B cell (primary cell): ENCODE measurements at regions not wholly inside any gene's neighbourhood (a gene's known extent, or its start where the extent isn't known, plus 50 kb on each side); places are given as distances from the start of the nearest gene placed in this dataset.

Source experiments
- ATAC-seq: fragments of 200-7000 bp; cut with Tn5 transposase; one replicate; pipeline ENCODE4 v1.10.0; 2021; ENCODE audit warnings: low read depth, mild to moderate bottlenecking, moderate number of reproducible peaks, moderate library complexity
- CTCF ChIA-PET: fragments of 350-600 bp; sonication (Branson Sonifier 250); formaldehyde crosslinking; loops from one replicate; lab custom pipeline; 2021; ENCODE audit warnings: antibody characterized with exemption, inconsistent platforms; lab: Charles Lee
- POLR2A ChIA-PET: fragments of 350-600 bp; sonication (Branson Sonifier 250); formaldehyde crosslinking; loops from one replicate; lab custom pipeline; 2021; ENCODE audit warnings: antibody characterized with exemption; lab: Charles Lee
- DNase-seq: peaks from one replicate; pipeline ENCODE4 v3.0.0; 2013
- H2AFZ ChIP-seq: 2 replicates; pipeline ENCODE4 v1.6.1; 2012; ENCODE audit warnings: mild to moderate bottlenecking, low read depth, low read length; ENCODE audit not compliant: insufficient read depth, poor library complexity, severe bottlenecking
- H3K27ac ChIP-seq, 2 donors: 1 replicate in 1 of 2; 2 replicates in 1 of 2; pipeline ENCODE4 v1.5.1; 2012 to 2013; ENCODE audit warnings: low read length in 2 of 2, mild to moderate bottlenecking in 2 of 2, moderate library complexity in 1 of 2
- H3K27me3 ChIP-seq, 4 experiments: fragments of 200-600 bp in 1 of 4; sonication (generic) in 1 of 4; replicated peaks in 1 of 4; 1 replicate in 2 of 4; 2 replicates in 2 of 4; pipeline versions ENCODE4 v1.6.1 to v1.7.0; 2013 to 2016; ENCODE audit warnings: low read length in 3 of 4, mild to moderate bottlenecking in 2 of 4, mixed read lengths in 1 of 4, moderate library complexity in 1 of 4; ENCODE audit not compliant: insufficient read depth in 4 of 4, control insufficient read depth in 3 of 4; ENCODE audit errors: control extremely low read depth in 1 of 4
- H3K36me3 ChIP-seq, 2 experiments: replicated peaks in 1 of 2; 1 replicate in 1 of 2; 2 replicates in 1 of 2; pipeline versions ENCODE4 v1.6.1 to v1.7.1; 2013; ENCODE audit warnings: low read length in 1 of 2; ENCODE audit not compliant: insufficient read depth in 2 of 2, control insufficient read depth in 1 of 2; ENCODE audit errors: control extremely low read depth in 1 of 2, extremely low read depth in 1 of 2
- H3K4me1 ChIP-seq, 2 donors: fragments of 200-600 bp in 1 of 2; sonication (generic) in 1 of 2; 1 replicate in 1 of 2; 2 replicates in 1 of 2; pipeline versions ENCODE4 v1.5.1 to v1.6.1; 2013 to 2017; ENCODE audit warnings: low read length in 2 of 2; ENCODE audit not compliant: control insufficient read depth in 2 of 2, insufficient read depth in 2 of 2
- H3K4me2 ChIP-seq: replicated peaks from 2 replicates; pipeline ENCODE3; 2012; ENCODE audit warnings: mild to moderate bottlenecking, low read depth, low read length; ENCODE audit not compliant: poor library complexity, severe bottlenecking
- H3K4me3 ChIP-seq, 5 experiments: fragments of 200-600 bp in 1 of 5; sonication (generic) in 1 of 5; 1 replicate in 3 of 5; 2 replicates in 2 of 5; pipeline versions ENCODE4 v1.5.1 to v1.7.0; 2011 to 2016; ENCODE audit warnings: low read length in 4 of 5, mild to moderate bottlenecking in 4 of 5, low read depth in 2 of 5, control low read depth in 1 of 5, moderate library complexity in 1 of 5; ENCODE audit not compliant: insufficient read depth in 1 of 5; ENCODE audit errors: control extremely low read depth in 1 of 5, extremely low read depth in 1 of 5
- H3K79me2 ChIP-seq: fragments of 200-600 bp; sonication (generic); one replicate; pipeline ENCODE4 v1.6.0; 2016; ENCODE audit warnings: low read length; ENCODE audit not compliant: control insufficient read depth, insufficient read depth
- H3K9ac ChIP-seq: fragments of 200-600 bp; sonication (generic); 2 replicates; pipeline ENCODE4 v1.6.1; 2017; ENCODE audit warnings: mild to moderate bottlenecking, low read length, moderate library complexity
- H3K9me3 ChIP-seq, 3 donors: one replicate each; pipeline versions ENCODE4 v1.6.1 to v1.7.1; 2013; ENCODE audit warnings: low read length in 2 of 3; ENCODE audit not compliant: control insufficient read depth in 2 of 3, insufficient read depth in 1 of 3; ENCODE audit errors: control extremely low read depth in 1 of 3
- H4K20me1 ChIP-seq: 2 replicates; pipeline ENCODE4 v1.6.0; 2012; ENCODE audit warnings: mild to moderate bottlenecking, low read length; ENCODE audit not compliant: insufficient read depth, control insufficient read depth, poor library complexity, severe bottlenecking
- H3K27ac Mint-ChIP-seq: one replicate; pipeline ENCODE4 v1.8.0; 2021; ENCODE audit warnings: mixed read lengths
- H3K27me3 Mint-ChIP-seq: one replicate; pipeline ENCODE4 v1.8.0; 2021; ENCODE audit warnings: mixed read lengths
- H3K4me1 Mint-ChIP-seq: one replicate; pipeline ENCODE4 v1.8.0; 2021; ENCODE audit warnings: mixed read lengths
- H3K4me3 Mint-ChIP-seq: one replicate; pipeline ENCODE4 v1.8.0; 2021; ENCODE audit warnings: mixed read lengths
- H3K9me3 Mint-ChIP-seq: one replicate; pipeline ENCODE4 v1.8.0; 2022; ENCODE audit warnings: mixed read lengths; ENCODE audit not compliant: insufficient read depth
- CTCF ChIP-seq: fragments of 200-600 bp; IDR thresholded peaks from one replicate; pipeline ENCODE4 v1.8.0; 2022; ENCODE audit warnings: antibody characterized with exemption, mild to moderate bottlenecking
- EZH2 ChIP-seq: IDR thresholded peaks from 2 replicates; pipeline ENCODE4 v1.6.1; 2012; ENCODE audit warnings: borderline replicate concordance, low read depth, mild to moderate bottlenecking, moderate library complexity, low read length; ENCODE audit not compliant: insufficient read depth, poor library complexity, severe bottlenecking
- WGBS: methylation state at CpG from one replicate; pipeline ENCODE4 v1.1.5; 2013; ENCODE audit warnings: missing lambda C conversion rate; ENCODE audit not compliant: insufficient coverage; 5-methylcytosine and 5-hydroxymethylcytosine counted together
- intact Hi-C: fragments of 100-400 bp; cut with micrococcal nuclease; formaldehyde crosslinking; loops from one replicate; pipeline ENCODE4 v1.10.0; 2022

GRCh38 chr12:42648061-42648460, 58.5 kb upstream of the PRICKLE1 start:
- WGBS: no CpG with 5 or more reads among the region's 3 CpGs
- H4K20me1 ChIP-seq: no peaks in the 10 kb centered on the region
- no peaks in the 10 kb centered on the region for H3K9me3 Mint-ChIP-seq
- DNase-seq (no peak), ATAC-seq (no peak)
- H3K4me3 Mint-ChIP-seq: no peak overlapping the region
- H3K27ac ChIP-seq: no peak overlapping the region
- H3K79me2 ChIP-seq: no peaks in the 10 kb centered on the region
- no peaks in the 10 kb centered on the region for H3K27me3 ChIP-seq
- no peaks in the 10 kb centered on the region for H3K4me1 Mint-ChIP-seq
- TF ChIP-seq EZH2: no peak
- TF ChIP-seq CTCF: no peak
- H3K4me1 ChIP-seq: no peaks in the 10 kb centered on the region
- no peak overlapping the region for H3K4me3 ChIP-seq
- no peak overlapping the region for H3K4me2 ChIP-seq
- POLR2A ChIA-PET: no interaction called here
- no peak overlapping the region for H3K27ac Mint-ChIP-seq
- H3K9me3 ChIP-seq: no peaks in the 10 kb centered on the region
- intact Hi-C loops: no loop called here
- no peaks in the 10 kb centered on the region for H3K27me3 Mint-ChIP-seq
- H2AFZ ChIP-seq: no peak overlapping the region
- no peaks in the 10 kb centered on the region for H3K36me3 ChIP-seq
- H3K9ac ChIP-seq: no peak overlapping the region
- CTCF ChIA-PET: no interaction called here

- DNase-seq (no peak), ATAC-seq (no peak)
- no peak overlapping the region for H3K27ac Mint-ChIP-seq
- no peak overlapping the region for H3K4me3 Mint-ChIP-seq
- ChIA-PET CTCF (no interaction called here), POLR2A (no interaction called here)
- Histone ChIP-seq H3K9ac (no peak overlapping the region), H3K36me3 (no peaks in the 10 kb centered on the region), H3K9me3 (no peaks in the 10 kb centered on the region), H3K4me3 (no peak overlapping the region), H3K79me2 (no peaks in the 10 kb centered on the region), H3K4me1 (no peaks in the 10 kb centered on the region), H4K20me1 (no peaks in the 10 kb centered on the region), H3K27ac (no peak overlapping the region), H2AFZ (no peak overlapping the region), H3K27me3 (no peaks in the 10 kb centered on the region), H3K4me2 (no peak overlapping the region)
- 100% methylated on average over 2 of the region's 6 CpGs for WGBS
- peaks cover 7% of the 10 kb centered on the region for H3K27me3 Mint-ChIP-seq
- no peaks in the 10 kb centered on the region for H3K4me1 Mint-ChIP-seq
- intact Hi-C loops: no loop called here
- no peaks in the 10 kb centered on the region for H3K9me3 Mint-ChIP-seq
- no peak for TF ChIP-seq CTCF
- no peak for TF ChIP-seq EZH2
Measured at GRCh38 chr12:42643881-42644579, 54.5 kb upstream of the PRICKLE1 start.
